Pons (tissue), 1 donor: ENCODE measurements at regions not wholly inside any gene's neighbourhood (a gene's known extent, or its start where the extent isn't known, plus 50 kb on each side); places are given as distances from the start of the nearest gene placed in this dataset.
A peak's percentile ranks its signal among the peaks of the same experiment; 100 is the strongest.
"Not testable (repeated sequence)": the region's sequence is repeated elsewhere in the genome, so short reads cannot be mapped to it uniquely, and the experiment has no call there.

ENCODE experiments used
- DNase-seq: peaks from one replicate; pipeline ENCODE4 v3.0.0-alpha.2; 2016; ENCODE audit warnings: low spot score

GRCh38 chr14:26655128-26655527 lies 57.3 kb upstream of the NOVA1 start:
- no peak for DNase-seq

GRCh38 chr14:26663506-26663905 lies 65.7 kb upstream of the NOVA1 start:
- DNase-seq, result no peak

GRCh38 chr14:26678732-26679420 lies 81.0 kb upstream of the NOVA1 start:
- DNase-seq, result not testable (repeated sequence)

GRCh38 chr14:26685401-26685800 lies 87.6 kb upstream of the NOVA1 start:
- DNase-seq, result no peak

GRCh38 chr14:26687301-26687837 lies 89.5 kb upstream of the NOVA1 start:
- peak; percentile 39 for DNase-seq

GRCh38 chr14:26694521-26694920 lies 96.7 kb upstream of the NOVA1 start:
- DNase-seq, result peak; percentile 13

GRCh38 chr14:26702721-26703230 lies 104.9 kb upstream of the NOVA1 start:
- DNase-seq, result no peak

- DNase-seq, result no peak
Measured at GRCh38 chr14:26703686-26704366, 106.0 kb upstream of the NOVA1 start.

GRCh38 chr14:26707234-26707633 lies 109.4 kb upstream of the NOVA1 start:
- DNase-seq, result no peak

GRCh38 chr14:26709019-26709418 lies 111.2 kb upstream of the NOVA1 start:
- DNase-seq, result no peak

GRCh38 chr14:26719514-26719913 lies 121.7 kb upstream of the NOVA1 start:
- no peak for DNase-seq

- DNase-seq, result no peak
Measured at GRCh38 chr14:26722258-26722657, 124.4 kb upstream of the NOVA1 start.

- DNase-seq, result no peak
Measured at GRCh38 chr14:26729851-26730250, 132.0 kb upstream of the NOVA1 start.

GRCh38 chr14:26730929-26731618 lies 133.2 kb upstream of the NOVA1 start:
- peak; percentile 25 for DNase-seq

GRCh38 chr14:26735811-26736210 lies 138.0 kb upstream of the NOVA1 start:
- no peak for DNase-seq

GRCh38 chr14:26738571-26738970 lies 140.7 kb upstream of the NOVA1 start:
- DNase-seq, result no peak

- no peak for DNase-seq
Measured at GRCh38 chr14:26741711-26742212, 143.9 kb upstream of the NOVA1 start.

- no peak for DNase-seq
Measured at GRCh38 chr14:26743284-26743683, 145.5 kb upstream of the NOVA1 start.

GRCh38 chr14:26744903-26745302 lies 147.1 kb upstream of the NOVA1 start:
- DNase-seq, result no peak

GRCh38 chr14:26761532-26761931 lies 163.7 kb upstream of the NOVA1 start:
- no peak for DNase-seq

GRCh38 chr14:26765301-26765700 lies 167.5 kb upstream of the NOVA1 start:
- no peak for DNase-seq

- peak; percentile 9 for DNase-seq
Measured at GRCh38 chr14:26765768-26766520, 168.1 kb upstream of the NOVA1 start.
